GM04503 (cell line): ENCODE measurements at regions not wholly inside any gene's neighbourhood (a gene's known extent, or its start where the extent isn't known, plus 50 kb on each side); places are given as distances from the start of the nearest gene placed in this dataset.
"Not testable (repeated sequence)": the region's sequence is repeated elsewhere in the genome, so short reads cannot be mapped to it uniquely, and the experiment has no call there.

ENCODE experiments used
- DNase-seq: peaks from one replicate; pipeline ENCODE4 v3.0.0-alpha.2; 2012; ENCODE audit warnings: low read depth

DNA sequence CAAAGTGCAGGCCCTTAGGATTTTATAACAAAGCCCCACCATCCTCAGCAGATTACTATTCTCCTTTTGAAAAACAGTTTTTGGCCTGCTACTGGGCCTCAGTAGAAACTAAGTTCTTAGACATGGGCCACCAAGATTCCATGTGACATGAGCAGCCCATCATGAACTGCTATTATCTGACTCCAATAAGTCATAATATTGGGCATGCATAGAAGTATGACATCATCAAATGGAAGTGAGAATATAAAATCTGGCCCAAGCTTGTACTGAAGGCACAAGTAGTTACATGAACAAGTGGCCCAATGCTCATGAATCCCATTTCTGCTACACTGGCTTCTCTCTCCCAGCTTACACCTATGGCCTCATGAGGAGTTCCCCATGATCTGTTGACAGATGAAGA, 404.8 kb downstream of the EPHA5 start:
- DNase-seq, result no peak

DNA sequence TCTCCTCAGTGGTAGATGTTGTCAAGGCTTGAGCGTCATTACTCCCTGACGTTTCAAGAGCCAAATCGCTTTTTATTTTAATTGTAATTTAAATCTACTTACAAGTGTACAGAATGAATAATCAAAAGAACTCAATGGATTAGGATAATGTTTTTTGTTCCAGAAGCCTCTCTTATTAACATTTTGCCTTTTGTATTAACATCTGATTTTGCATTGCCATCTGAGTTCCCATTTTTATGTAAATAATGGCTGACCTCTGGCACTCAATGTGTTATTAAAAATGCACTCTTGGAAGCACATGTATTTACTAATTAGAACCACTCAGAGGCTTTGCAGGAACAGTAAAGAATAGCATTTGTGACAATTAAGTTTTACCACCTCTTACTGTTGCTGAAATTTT, 411.0 kb downstream of the EPHA5 start:
- DNase-seq, result no peak

DNA sequence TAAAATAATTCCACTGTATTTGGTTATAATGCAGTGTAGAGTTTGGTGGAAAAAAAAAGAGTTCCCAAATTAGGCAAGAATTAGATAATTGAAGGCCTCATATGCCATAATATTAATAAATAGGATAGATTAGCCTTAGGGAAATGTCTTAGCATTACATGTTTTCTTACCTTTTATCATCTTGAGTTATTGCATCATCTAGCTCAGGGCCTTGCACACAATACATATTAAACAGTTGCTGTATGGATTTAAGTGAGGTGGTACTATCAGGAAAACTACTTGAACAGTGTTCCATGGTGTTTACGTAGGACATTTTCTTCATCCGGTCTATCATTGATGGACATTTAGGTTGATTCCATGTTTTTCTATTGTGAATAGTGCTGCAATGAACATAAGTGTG, 419.4 kb downstream of the EPHA5 start:
- DNase-seq, result no peak

DNA sequence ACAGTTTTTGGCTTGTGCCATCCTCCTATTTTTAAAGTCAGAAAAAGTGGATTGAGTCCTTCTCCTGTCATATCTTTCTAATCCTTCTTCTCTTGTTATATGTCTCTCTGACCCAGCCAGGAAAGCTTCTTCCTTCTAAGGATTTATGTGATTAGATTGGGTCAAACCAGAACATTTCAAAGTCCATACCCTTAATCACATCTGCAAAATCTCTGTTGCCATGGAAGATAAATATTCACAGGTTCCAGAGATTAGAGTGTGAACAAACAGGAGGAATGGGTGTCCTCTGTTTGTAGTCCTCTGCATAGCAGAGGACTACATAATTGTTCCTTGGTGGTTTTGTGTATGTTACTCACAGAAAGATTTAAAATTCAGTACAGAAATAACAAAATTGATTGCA, 421.2 kb downstream of the EPHA5 start:
- DNase-seq, result no peak

DNA sequence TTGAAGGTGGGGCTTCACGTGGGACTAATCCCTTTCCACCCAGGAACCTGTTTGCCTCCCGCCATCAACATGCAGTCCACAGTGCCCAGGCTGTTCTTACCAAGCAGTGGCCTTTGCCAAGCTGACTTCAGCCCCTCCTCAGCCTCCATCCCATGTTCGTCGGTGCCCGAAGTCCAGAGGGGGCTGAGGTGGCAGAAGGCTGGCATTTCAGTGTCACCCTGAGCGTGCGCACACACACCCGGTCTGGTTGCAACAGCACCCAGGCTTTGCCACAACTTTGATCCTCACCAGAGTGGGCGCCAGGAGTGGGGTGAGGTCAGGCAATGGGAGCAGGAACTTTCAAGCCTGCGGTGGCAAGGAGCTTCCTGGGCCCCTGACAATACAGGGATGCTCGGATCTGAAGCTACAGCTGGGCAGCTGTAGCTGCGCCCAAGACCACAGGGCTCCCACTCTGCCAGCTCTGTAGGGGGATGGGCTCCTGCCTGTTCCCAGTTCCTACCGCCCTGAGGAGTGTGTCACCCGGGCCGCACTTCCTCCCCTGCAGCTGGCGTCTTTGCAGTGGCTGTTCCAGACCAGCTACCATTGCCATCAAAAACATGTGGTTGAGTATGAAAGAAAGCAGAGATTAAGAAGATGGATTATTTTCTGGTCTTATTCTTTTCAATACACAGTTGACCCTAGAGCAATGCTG, 428.0 kb downstream of the EPHA5 start:
- no peak for DNase-seq

DNA sequence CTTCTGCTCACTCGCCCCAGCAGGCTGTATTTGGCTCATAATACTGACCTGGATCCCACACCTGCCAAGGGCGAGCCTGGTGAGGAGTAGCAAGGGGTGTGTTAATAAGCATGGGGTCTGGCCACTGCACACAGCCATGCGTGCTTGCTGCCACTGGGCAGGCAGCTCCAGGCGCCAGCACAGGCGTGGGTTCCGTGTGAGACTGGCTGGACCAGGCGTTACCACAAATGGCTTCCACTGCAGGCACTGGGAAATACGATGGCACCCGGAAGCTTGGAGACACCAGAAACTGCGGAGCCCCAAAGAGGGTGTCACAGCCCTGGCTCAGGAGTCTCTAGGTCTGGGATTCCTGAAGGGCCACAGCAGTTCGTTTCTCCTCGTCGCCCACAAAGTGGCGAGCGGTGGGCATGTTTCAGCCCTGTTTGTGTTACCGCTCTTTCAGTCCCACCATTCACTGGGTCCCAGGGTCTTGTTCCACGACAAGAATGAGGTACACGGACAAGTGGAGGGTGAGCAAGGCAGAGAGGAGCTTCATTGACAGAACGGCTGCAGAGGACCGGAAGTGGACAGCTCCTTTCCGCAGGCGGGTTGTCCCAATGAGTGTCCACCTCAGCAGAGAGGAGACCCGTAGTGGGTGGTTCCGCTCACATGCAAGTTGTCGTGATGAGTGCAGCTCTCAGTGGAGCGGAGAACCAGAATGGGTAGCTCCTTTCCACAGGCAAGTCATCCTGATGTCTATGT, 428.9 kb downstream of the EPHA5 start:
- DNase-seq, result no peak

DNA sequence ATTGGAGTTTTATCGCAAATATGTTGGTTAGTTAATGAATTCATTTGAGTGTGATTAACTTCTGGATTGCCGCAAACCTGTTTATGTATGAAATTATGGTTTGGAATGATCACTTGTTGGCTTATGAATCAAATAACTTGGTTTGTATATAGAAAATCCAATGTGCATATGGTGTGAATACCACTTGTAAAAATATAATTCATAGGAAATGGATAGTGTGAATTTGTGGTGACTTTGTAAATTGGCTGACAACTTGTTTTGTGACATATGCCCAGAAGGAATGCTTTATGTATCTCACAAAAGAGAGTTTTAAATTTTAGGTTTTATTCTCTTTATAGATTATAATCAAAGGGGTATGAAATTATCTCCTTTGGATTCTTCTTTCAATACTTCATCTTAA, 436.2 kb downstream of the EPHA5 start:
- DNase-seq, result no peak

DNA sequence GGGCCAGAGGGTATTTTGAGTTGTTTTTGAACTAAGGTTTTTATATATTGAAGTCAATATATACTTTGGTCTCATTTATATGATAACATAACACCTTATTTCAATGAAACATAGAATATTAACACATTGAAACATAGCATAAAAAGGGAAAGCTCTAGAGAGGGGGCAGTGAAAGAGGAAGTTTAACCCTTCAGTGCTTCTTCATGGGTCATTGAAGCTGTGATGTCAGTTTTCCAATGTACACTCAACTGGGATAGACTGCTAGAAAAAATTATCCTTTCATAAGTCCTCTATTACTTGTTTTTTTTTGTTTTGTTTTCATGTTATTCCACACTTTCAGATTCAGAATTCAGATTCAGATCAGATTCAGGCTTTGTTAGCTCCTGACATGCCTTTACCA, 442.7 kb downstream of the EPHA5 start:
- DNase-seq, result no peak

DNA sequence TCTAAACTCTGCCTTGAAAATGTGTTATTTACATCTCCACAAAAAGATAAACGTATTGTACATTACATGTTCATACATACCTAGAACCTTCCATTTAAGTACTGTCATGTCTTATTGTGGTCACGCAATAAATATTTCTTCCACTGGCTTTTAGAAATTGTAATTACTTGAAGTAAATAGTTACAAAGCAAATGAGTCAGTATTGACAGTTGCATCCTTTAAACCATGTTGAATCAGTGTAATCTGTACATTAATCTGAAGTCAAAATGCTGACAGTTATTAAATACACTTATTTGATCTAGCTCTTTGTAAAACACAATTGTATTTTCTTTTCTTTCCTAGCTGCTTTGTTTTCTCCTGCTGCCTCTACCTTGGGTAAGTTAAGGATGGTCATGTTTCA, 446.7 kb downstream of the EPHA5 start:
- no peak for DNase-seq

DNA sequence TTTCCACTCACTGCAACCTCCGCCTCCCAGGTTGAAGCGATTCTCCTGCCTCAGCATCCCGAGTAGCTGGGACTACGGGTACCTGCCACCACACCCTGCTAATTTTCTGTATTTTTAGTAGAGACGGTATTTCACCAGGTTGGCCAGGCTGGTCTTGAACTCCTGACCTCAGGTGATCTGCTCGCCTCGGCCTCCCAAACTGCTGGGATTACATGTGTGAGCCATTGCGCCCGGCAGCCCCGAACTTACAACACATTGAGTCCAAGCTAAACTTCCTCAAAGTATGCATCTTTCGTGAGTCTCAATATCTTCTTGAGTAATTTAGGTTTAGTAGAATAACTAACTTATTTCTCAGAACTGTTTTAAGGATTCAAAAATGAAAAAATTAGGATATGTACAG, 447.2 kb downstream of the EPHA5 start:
- not testable (repeated sequence) for DNase-seq

DNA sequence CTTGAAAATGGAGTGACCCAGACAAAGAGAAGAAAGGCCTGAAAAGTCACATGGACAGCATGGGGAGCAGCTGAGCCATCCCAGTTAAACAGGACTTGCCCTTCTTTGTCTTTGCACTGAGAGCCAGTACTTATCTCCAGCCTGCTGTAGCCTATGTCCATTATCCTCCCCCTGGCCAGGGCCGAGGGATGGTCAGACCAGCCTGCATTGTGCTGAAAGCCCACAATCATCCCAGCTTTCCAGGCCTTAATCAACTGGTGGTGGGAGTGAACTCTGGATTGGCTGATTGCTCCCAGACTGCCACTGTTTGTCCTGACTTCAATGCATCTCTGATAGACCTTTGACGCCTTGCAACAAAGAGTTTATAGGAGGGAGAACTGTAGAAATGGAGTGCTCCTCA, 453.1 kb downstream of the EPHA5 start:
- DNase-seq, result no peak

DNA sequence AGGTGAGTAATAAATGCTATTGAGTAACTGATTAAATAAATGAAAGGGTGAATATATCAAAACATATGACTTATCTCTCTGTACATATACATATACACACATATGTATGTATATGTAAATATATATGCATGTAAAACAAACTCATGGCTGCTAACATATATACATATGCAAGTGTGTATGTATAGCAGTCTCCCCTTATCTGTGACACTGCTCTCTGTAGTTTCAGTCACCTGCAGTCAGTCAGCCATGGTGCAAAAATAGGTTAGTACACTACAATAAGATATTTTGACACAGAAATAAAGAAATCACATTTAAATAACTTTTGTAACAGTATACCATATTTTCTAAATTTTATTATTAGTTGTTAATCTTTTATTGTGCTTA, 467.4 kb downstream of the EPHA5 start:
- DNase-seq, result no peak

DNA sequence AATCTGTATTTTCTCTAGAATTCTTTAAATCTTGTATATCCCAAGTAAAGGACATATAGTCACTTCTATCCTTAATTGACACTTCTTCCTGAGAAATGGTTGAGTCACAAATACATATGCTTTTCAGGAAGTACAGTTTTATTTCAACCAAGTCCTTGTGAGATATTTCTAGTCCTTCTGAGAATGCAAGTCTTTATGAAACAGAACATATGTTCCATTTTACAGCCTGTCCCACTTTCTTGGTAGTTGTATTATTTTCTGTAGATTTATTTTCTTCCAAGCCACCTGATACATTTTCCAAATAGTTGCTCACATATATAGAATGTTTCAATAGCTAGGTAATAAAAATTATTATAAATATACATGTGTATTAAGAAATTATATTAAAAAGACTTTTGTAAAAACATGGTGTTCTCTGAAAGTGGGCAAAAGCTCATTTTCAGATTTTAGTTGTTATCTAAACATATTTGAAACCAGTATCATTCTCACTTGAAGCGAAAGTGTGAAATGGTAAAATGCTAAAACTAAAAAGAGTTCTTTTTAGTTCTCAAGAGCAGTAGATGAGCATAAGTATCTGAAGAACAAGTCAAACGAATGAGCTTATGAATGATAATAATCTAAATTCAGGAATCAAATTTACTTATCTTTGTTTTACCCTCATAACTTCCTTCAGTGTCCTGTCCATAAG, 468.0 kb downstream of the EPHA5 start:
- no peak for DNase-seq

DNA sequence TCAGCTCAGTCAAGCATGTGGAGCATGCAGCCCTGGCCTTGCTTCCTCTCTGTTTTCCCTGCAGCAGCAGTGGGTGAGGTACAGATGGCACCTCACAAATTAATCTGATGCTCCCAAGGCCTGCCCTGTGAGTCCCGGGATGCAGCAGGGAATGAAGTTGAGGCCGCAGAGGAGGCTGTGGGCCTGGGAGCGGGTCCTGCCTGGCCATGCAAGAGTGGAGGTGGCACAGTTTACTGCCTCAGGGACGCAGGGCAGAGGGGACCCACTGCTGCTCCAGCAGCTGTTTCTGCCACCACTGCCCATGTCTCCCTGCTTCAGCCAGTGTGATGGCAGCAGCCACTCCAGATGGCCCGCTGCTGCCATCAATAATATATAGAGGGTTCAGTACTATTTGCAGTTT, 474.6 kb downstream of the EPHA5 start:
- DNase-seq, result no peak

DNA sequence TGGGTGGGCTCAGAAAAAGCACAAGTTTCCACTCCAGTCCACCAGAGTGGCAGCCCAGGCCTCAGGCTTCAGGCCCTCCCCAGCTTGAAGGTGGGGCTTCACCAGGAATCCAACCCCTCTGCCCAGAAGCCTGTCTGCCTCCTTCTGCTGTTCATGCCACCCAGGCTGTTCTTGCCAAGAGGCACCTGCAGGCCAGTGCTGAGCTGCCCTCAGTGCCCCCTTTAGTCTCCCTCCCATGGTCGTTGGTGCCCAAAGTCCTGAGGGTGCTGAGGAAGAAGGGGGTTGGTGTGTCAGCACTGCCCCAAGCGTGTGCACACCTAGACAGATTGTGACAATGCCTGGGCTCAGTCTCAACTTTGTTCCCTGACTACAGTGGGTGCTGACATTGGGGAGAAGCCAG, 475.3 kb downstream of the EPHA5 start:
- no peak for DNase-seq

DNA sequence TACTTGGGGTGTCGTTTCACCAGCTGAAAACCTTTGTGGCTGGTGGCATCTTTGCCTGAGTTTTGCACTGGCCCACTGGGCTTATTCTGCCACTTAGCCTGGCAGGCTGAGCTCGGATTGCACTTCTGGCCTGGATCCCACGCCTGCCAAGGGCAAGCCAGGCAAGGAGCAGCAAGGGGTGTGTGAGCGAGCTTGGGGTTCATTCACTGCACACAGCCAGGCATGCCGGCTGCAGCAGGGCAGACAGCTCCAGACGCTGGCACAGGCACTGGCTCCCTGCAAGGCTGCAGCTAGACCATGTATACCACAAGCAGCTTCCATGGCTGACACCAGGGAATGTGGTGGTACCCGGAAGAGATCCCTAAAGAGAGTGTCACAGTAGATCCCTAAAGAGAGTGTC, 476.3 kb downstream of the EPHA5 start:
- no peak for DNase-seq

DNA sequence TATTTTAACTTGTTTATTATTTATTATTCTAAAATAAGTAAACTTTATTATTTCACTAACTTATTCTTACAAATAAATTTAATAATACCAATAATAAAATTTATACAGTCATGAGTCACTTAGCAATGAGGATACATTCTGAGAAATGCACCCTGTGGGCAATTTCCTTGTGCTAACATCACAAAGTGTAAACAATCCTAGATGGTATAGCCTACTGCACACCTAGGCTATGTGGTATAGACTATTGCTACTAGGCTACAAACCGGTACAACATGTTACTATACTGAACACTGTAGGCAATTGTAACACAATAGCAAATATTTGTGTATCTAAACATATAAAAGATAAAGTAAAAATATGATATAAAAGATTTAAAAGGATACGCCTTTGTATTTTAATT, 479.5 kb downstream of the EPHA5 start:
- no peak for DNase-seq

DNA sequence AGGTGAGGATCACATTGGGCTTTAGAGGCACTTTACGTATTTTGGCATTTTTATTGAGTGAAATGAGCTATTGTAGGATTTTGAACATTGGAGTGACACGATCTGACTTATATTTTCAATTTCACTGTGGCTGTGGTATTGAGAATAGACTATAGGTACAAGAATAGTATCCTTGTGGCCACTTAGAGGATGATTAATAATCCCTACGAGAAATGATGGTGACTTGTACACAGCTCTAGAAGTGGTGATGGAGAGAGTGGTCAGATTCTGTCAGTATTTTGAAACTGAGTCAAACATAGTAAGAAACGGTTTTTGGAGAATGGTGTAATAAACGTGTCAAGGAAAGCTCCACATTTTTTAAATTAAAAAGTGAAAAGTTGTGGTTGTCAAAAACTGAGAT, 494.7 kb downstream of the EPHA5 start:
- no peak for DNase-seq

DNA sequence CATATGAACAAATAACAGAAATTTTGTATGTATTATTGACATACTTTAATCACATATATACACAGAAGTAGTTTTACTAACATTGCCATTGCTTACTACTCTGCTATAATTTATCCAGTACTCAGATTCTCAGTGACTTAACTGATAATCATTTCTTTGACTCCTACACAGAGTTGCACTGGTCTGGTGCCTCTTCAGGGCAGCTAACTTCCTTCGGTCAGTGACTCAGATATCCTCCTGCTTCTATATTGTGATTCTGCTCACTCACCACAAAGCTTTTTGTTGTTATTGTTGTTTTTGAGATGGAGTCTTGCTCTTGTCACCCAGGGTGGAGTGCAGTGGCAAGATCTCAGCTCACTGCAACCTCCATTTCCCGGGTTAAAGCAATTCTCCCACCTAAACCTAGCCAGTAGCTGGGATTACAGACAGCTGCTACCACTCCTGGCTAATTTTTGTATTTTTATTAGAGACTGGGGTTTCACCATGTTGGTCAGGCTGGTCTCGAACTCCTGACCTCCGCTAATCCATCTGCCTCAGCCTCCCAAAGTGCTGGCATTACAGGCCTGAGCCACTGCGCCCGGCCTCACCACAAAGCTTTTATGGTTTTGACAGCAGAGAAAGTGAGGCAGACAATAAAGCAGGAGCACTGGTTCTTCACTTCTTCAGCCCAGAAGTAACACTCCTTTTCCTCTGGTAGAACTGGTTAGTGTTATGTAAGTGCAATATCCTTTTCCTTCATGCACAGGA, 499.3 kb downstream of the EPHA5 start:
- DNase-seq, result no peak

DNA sequence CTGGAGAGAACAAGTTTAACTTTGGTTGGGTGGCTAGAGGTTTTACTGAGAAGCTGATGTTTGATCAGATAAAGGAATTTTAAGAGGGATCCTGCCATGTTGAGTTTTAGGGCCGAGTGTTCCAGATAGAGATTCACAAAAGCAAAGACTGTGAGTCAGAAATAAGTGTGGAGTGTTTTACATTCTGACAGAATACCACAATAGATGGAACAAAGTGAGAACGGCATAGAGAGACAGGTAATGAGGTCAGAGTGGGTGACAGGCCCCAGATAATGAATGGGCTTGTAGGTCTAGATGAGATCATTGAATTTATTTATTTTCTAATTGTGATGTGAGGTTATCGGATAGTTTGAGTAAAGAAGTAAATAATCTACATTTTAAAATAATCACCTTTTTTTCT, 502.6 kb downstream of the EPHA5 start:
- DNase-seq, result no peak

DNA sequence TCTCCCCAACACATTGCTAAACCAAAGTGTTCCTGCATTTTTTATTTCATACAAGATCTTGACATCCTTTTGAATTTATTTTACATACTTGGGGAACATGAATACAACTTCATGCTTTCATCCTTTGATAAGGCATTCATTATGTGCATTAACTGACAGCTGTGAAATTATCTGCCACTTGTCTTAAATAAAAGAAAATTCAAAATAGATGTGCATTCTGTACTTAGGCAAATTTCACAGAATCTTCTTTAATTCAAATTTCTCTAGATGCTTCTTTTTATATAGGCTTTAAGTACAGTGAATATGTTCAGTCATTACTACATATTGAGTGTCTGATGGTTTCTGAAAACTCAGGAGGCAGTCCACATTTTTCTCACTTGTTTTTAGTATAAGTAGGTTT, 518.1 kb downstream of the EPHA5 start:
- DNase-seq, result no peak

DNA sequence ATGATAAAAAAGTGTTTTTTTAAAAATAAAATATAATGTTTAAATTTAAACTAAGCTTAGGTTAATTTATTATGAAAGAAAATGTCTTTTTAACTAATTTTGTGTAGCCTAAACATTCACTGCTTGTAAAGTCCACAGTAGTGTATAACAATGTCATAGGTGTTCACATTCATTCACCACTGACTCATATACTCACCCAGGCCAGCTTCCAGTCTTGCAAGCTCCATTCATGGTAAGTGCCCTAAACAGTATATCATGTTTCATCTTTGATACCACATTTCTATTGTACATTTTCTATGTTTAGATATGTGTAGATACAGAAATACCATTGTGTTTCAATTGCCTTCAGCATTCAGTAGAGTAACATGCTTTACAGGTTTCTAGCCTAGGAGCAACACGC, 530.3 kb downstream of the EPHA5 start:
- no peak for DNase-seq

DNA sequence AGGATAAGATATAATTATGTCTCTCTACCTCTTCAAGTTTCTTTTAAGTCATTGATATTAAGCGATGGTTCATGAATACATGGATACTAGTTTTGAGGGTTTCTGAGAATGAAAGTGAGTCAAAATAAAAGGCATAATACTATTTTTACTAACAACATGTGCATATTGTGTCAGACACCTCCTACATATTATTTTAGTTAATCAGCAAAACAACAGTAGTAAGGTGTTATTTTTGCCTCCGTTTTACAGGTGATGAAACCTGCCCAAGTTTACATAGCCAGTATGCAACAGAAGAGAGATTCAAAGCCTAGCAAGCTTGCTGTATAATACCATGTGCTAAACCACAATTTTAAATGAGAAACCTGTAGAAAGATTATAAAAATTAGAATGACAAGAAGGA, 544.1 kb downstream of the EPHA5 start:
- no peak for DNase-seq
